K562 (cell line): ENCODE measurements at regions not wholly inside any gene's neighbourhood (a gene's known extent, or its start where the extent isn't known, plus 50 kb on each side); places are given as distances from the start of the nearest gene placed in this dataset.

Experiments used
- ATAC-seq: fragments of 200-7000 bp; cut with Tn5 transposase; 3 replicates; pipeline ENCODE4 v1.9.1; 2020; ENCODE audit warnings: moderate library complexity
- BruUV-seq: library from RNA; stranded (reverse); fragments of 400-500 nt; replicated peaks from 2 replicates; lab custom pipeline; 2021; lab: Mats Ljungman, UMichigan
- CTCF ChIA-PET: fragments of 300-600 bp; formaldehyde crosslinking; extraction: SDS; loops from one replicate; lab custom pipeline; 2021; ENCODE audit warnings: low intra/inter-chr PET ratio; lab: Yijun Ruan, JAX
- POLR2A ChIA-PET: fragments of 300-600, 350-650 bp; sonication (Branson Sonifier 250); formaldehyde crosslinking; extraction: SDS; loops from one replicate; lab custom pipeline; 2021; ENCODE audit warnings: antibody characterized with exemption, inconsistent platforms; lab: Yijun Ruan, JAX
- DNase-seq, 4 experiments: peaks; one replicate each; pipeline versions ENCODE4 v3.0.0 to v3.0.0-alpha.2; 2011 to 2018; ENCODE audit warnings: low spot score in 3 of 4, mixed read lengths in 3 of 4; ENCODE audit errors: extremely low read depth in 1 of 4
- FAIRE-seq: peaks from 2 replicates; lab custom pipeline; 2011; peaks lifted over from hg19 to GRCh38; lab: Jason Lieb, UNC
- H2AFZ ChIP-seq: 2 replicates; pipeline ENCODE4 v1.6.0; 2011; ENCODE audit warnings: low read depth, low read length, control low read depth, inconsistent platforms
- H3K27ac ChIP-seq: fragments of 200-600 bp; 3 replicates; pipeline ENCODE4 v1.8.0; 2011; ENCODE audit warnings: low read depth, mild to moderate bottlenecking, control low read depth, inconsistent platforms, low read length, moderate library complexity, mixed read lengths; ENCODE audit errors: extremely low read depth
- H3K27me3 ChIP-seq, 2 experiments: fragments of 300-600 bp in 1 of 2; 2 replicates in 1 of 2; 3 replicates in 1 of 2; pipeline versions ENCODE4 v1.6.0 to v1.8.0; 2011; ENCODE audit warnings: inconsistent platforms in 2 of 2, low read length in 2 of 2, mild to moderate bottlenecking in 1 of 2, mixed read lengths in 1 of 2, moderate library complexity in 1 of 2; ENCODE audit not compliant: control insufficient read depth in 2 of 2, insufficient read depth in 2 of 2
- H3K36me3 ChIP-seq: fragments of 300-600 bp; 3 replicates; pipeline ENCODE4 v1.8.0; 2011; ENCODE audit warnings: mild to moderate bottlenecking, low read length, inconsistent platforms; ENCODE audit not compliant: control insufficient read depth, insufficient read depth
- H3K4me1 ChIP-seq, 2 experiments: fragments of 200-600 bp in 1 of 2; replicated peaks in 1 of 2; 2 replicates in 1 of 2; 3 replicates in 1 of 2; pipeline versions ENCODE4 v1.5.1 to v1.8.0; 2011; ENCODE audit warnings: inconsistent platforms in 2 of 2, low read length in 2 of 2, mild to moderate bottlenecking in 1 of 2, mixed read lengths in 1 of 2, moderate library complexity in 1 of 2; ENCODE audit not compliant: control insufficient read depth in 2 of 2, insufficient read depth in 2 of 2
- H3K4me2 ChIP-seq: 2 replicates; pipeline ENCODE4 v1.6.1; 2011; ENCODE audit warnings: low read length, control low read depth, inconsistent platforms, mixed read lengths; ENCODE audit not compliant: insufficient read depth
- H3K4me3 ChIP-seq: fragments of 200-600 bp; sonication (generic), shearing (Covaris generic); 2 replicates; pipeline ENCODE4 v1.5.1; 2016; ENCODE audit warnings: control low read depth, inconsistent platforms
- H3K79me2 ChIP-seq: fragments of 200-600 bp; 3 replicates; pipeline ENCODE4 v1.8.0; 2011; ENCODE audit warnings: low read length, inconsistent platforms; ENCODE audit not compliant: control insufficient read depth, insufficient read depth
- H3K9ac ChIP-seq, 2 experiments: 2 replicates each; pipeline versions ENCODE4 v1.6.0 to v1.6.1; 2011; ENCODE audit warnings: low read depth in 2 of 2, low read length in 2 of 2, control low read depth in 1 of 2, inconsistent platforms in 1 of 2, mild to moderate bottlenecking in 1 of 2, mixed read lengths in 1 of 2; ENCODE audit not compliant: insufficient read depth in 1 of 2
- H3K9me1 ChIP-seq: one replicate; pipeline ENCODE4 v1.6.0; 2011; ENCODE audit warnings: inconsistent platforms, mild to moderate bottlenecking, low read length, moderate library complexity; ENCODE audit not compliant: control insufficient read depth, insufficient read depth
- H3K9me3 ChIP-seq: replicated peaks from 2 replicates; pipeline ENCODE4 v1.5.1; 2011; ENCODE audit warnings: low read depth, low read length, inconsistent platforms; ENCODE audit not compliant: control insufficient read depth, insufficient read depth
- H4K20me1 ChIP-seq: replicated peaks from 2 replicates; pipeline ENCODE4 v1.6.1; 2011; ENCODE audit warnings: low read length, inconsistent platforms, mixed read lengths; ENCODE audit not compliant: control insufficient read depth, insufficient read depth
- BRF1 ChIP-seq: IDR thresholded peaks from 3 replicates; pipeline ENCODE4 v1.6.1; 2011; ENCODE audit warnings: borderline replicate concordance, mild to moderate bottlenecking; ENCODE audit not compliant: insufficient read length; ENCODE audit errors: extremely low read depth
- CBFA2T3 ChIP-seq: fragments of 450-650 bp; IDR thresholded peaks from 2 replicates; pipeline ENCODE4 v1.6.1; 2017
- FOXK2 ChIP-seq, 2 experiments: fragments of 450-650 bp; IDR thresholded peaks in 1 of 2; conservative IDR thresholded peaks in 1 of 2; 2 replicates each; pipeline ENCODE4 v1.6.1; 2016; ENCODE audit warnings: low read depth in 2 of 2, mild to moderate bottlenecking in 1 of 2
- GATAD2A ChIP-seq: fragments of 450-650 bp; IDR thresholded peaks from 2 replicates; pipeline ENCODE4 v1.6.1; 2017
- NCOA4 ChIP-seq: fragments of 450-650 bp; IDR thresholded peaks from 2 replicates; pipeline ENCODE4 v1.6.1; 2018; ENCODE audit warnings: mild to moderate bottlenecking; ENCODE audit not compliant: partially characterized antibody
- PCBP2 ChIP-seq: fragments of 200-400 bp; formaldehyde crosslinking; IDR thresholded peaks from 2 replicates; pipeline ENCODE4 v1.6.1; 2018; ENCODE audit warnings: low read length, low read depth, mild to moderate bottlenecking, moderate library complexity; ENCODE audit not compliant: poor library complexity, severe bottlenecking
- PRMT5 ChIP-seq: sonication (generic); formaldehyde crosslinking; IDR thresholded peaks from 2 replicates; pipeline ENCODE4 v1.5.0; 2020; ENCODE audit warnings: missing genetic modification reagents
- STAT5B ChIP-seq: fragments of 250-450 bp; sonication (Bioruptor Pico); IDR thresholded peaks from 2 replicates; pipeline ENCODE4 v1.8.0; 2021; ENCODE audit warnings: mild to moderate bottlenecking, inconsistent platforms
- TCF3 ChIP-seq: sonication (generic); formaldehyde crosslinking; IDR thresholded peaks from 2 replicates; pipeline ENCODE4 v1.4.0; 2020; ENCODE audit warnings: mild to moderate bottlenecking, missing genetic modification reagents
- TEAD1 ChIP-seq, 2 experiments: fragments of 450-650 bp in 1 of 2; sonication (generic) in 1 of 2; formaldehyde crosslinking; IDR thresholded peaks; 2 replicates each; pipeline versions ENCODE4 v1.4.0 to v1.8.0; 2020 to 2022; ENCODE audit warnings: mild to moderate bottlenecking in 2 of 2, missing genetic modification reagents in 1 of 2
- ZKSCAN8 ChIP-seq: fragments of 200-800 bp; sonication (Bioruptor generic); IDR thresholded peaks from 2 replicates; pipeline ENCODE4 v1.6.1; 2016; ENCODE audit warnings: missing genetic modification characterization, missing compliant biosample characterization
- ZNF347 ChIP-seq: fragments of 450-650 bp; formaldehyde crosslinking; IDR thresholded peaks from 2 replicates; pipeline ENCODE4 v1.4.0; 2020; ENCODE audit warnings: low read depth, mild to moderate bottlenecking, moderate library complexity
- WGBS: fragments of 100-300 bp; shearing (Covaris generic); methylation state at CpG from one replicate; pipeline ENCODE4 v1.1.6; 2016; ENCODE audit warnings: low coverage, mixed read lengths; ENCODE audit not compliant: insufficient coverage; ENCODE audit errors: missing lambda C conversion rate; 5-methylcytosine and 5-hydroxymethylcytosine counted together
- in situ Hi-C: fragments of 300-500 bp; cut with MboI; formaldehyde crosslinking; loops from 4 replicates; pipeline ENCODE4 v1.15.0; 2018; ENCODE audit warnings: inconsistent platforms, mixed read lengths
- intact Hi-C: fragments of 100-400 bp; cut with micrococcal nuclease; formaldehyde crosslinking; loops from 2 replicates; pipeline ENCODE4 v1.14.2; 2022
- TF ChIP-seq, protein P1 (sequence below): fragments of 450-650 bp; IDR thresholded peaks from 2 replicates; pipeline ENCODE4 v1.6.1; 2016; ENCODE audit warnings: low read depth, mild to moderate bottlenecking, moderate library complexity
- TF ChIP-seq, protein P2 (sequence below): sonication (generic); formaldehyde crosslinking; IDR thresholded peaks from 2 replicates; pipeline ENCODE4 v1.8.0; 2022; ENCODE audit warnings: mild to moderate bottlenecking, missing genetic modification reagents
- TF ChIP-seq, protein P3 (sequence below): sonication (generic); formaldehyde crosslinking; IDR thresholded peaks from 2 replicates; pipeline ENCODE4 v1.8.0; 2022; ENCODE audit warnings: mild to moderate bottlenecking, missing genetic modification reagents
- TF ChIP-seq, protein P4 (sequence below): fragments of 450-650 bp; IDR thresholded peaks from 2 replicates; pipeline ENCODE4 v1.6.1; 2017; ENCODE audit warnings: antibody characterized with exemption, mild to moderate bottlenecking

- in situ Hi-C loops = no loop called here
- CTCF ChIA-PET = no interaction called here
- BruUV-seq = no TSS peak
- TF ChIP-seq GATAD2A = no peak
- TF ChIP-seq FOXK2 (conservative IDR thresholded peaks at IDR 0.05 in 1 of 2, IDR thresholded peaks at IDR 0.05 in 1 of 2; ENCODE audit: low read depth in 2 of 2) = no peak
- no peak for TF ChIP-seq PCBP2
- TF ChIP-seq PRMT5 (CRISPR knock-in tag) = no peak
- TF ChIP-seq, protein P1, sequence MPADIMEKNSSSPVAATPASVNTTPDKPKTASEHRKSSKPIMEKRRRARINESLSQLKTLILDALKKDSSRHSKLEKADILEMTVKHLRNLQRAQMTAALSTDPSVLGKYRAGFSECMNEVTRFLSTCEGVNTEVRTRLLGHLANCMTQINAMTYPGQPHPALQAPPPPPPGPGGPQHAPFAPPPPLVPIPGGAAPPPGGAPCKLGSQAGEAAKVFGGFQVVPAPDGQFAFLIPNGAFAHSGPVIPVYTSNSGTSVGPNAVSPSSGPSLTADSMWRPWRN = no peak
- TF ChIP-seq, protein P2, sequence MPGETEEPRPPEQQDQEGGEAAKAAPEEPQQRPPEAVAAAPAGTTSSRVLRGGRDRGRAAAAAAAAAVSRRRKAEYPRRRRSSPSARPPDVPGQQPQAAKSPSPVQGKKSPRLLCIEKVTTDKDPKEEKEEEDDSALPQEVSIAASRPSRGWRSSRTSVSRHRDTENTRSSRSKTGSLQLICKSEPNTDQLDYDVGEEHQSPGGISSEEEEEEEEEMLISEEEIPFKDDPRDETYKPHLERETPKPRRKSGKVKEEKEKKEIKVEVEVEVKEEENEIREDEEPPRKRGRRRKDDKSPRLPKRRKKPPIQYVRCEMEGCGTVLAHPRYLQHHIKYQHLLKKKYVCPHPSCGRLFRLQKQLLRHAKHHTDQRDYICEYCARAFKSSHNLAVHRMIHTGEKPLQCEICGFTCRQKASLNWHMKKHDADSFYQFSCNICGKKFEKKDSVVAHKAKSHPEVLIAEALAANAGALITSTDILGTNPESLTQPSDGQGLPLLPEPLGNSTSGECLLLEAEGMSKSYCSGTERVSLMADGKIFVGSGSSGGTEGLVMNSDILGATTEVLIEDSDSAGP (CRISPR knock-in tag) = no peak
- TF ChIP-seq CBFA2T3 = no peak
- no peak for TF ChIP-seq ZNF347 (CRISPR knock-in tag)
- TF ChIP-seq, protein P3, sequence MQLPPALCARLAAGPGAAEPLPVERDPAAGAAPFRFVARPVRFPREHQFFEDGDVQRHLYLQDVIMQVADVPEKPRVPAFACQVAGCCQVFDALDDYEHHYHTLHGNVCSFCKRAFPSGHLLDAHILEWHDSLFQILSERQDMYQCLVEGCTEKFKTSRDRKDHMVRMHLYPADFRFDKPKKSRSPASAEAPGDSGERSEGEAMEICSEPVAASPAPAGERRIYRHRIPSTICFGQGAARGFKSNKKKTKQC (CRISPR knock-in tag) = no peak
- TF ChIP-seq, protein P4, sequence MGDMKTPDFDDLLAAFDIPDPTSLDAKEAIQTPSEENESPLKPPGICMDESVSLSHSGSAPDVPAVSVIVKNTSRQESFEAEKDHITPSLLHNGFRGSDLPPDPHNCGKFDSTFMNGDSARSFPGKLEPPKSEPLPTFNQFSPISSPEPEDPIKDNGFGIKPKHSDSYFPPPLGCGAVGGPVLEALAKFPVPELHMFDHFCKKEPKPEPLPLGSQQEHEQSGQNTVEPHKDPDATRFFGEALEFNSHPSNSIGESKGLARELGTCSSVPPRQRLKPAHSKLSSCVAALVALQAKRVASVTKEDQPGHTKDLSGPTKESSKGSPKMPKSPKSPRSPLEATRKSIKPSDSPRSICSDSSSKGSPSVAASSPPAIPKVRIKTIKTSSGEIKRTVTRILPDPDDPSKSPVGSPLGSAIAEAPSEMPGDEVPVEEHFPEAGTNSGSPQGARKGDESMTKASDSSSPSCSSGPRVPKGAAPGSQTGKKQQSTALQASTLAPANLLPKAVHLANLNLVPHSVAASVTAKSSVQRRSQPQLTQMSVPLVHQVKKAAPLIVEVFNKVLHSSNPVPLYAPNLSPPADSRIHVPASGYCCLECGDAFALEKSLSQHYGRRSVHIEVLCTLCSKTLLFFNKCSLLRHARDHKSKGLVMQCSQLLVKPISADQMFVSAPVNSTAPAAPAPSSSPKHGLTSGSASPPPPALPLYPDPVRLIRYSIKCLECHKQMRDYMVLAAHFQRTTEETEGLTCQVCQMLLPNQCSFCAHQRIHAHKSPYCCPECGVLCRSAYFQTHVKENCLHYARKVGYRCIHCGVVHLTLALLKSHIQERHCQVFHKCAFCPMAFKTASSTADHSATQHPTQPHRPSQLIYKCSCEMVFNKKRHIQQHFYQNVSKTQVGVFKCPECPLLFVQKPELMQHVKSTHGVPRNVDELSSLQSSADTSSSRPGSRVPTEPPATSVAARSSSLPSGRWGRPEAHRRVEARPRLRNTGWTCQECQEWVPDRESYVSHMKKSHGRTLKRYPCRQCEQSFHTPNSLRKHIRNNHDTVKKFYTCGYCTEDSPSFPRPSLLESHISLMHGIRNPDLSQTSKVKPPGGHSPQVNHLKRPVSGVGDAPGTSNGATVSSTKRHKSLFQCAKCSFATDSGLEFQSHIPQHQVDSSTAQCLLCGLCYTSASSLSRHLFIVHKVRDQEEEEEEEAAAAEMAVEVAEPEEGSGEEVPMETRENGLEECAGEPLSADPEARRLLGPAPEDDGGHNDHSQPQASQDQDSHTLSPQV = no peak
- no peak for TF ChIP-seq ZKSCAN8
- no peak for TF ChIP-seq TEAD1 (CRISPR knock-in tag; IDR thresholded peaks at IDR 0.05)
- TF ChIP-seq BRF1 = no peak
- no peak for TF ChIP-seq TCF3 (CRISPR knock-in tag)
- TF ChIP-seq NCOA4 = no peak
- TF ChIP-seq STAT5B (CRISPR knock-in tag) = no peak
These were observed 74.3 kb downstream of the HRH4 start for GRCh38 chr18:24534737-24535136.

More at GRCh38 chr18:24534737-24535136, 74.3 kb downstream of the HRH4 start:
- no peak for ATAC-seq
- Histone ChIP-seq H3K4me1 (no peaks in the 10 kb centered on the region), H3K9ac (no peak overlapping the region), H3K4me2 (no peak overlapping the region), H2AFZ (no peak overlapping the region), H3K4me3 (no peak overlapping the region), H3K9me3 (no peaks in the 10 kb centered on the region), H3K27me3 (no peaks in the 10 kb centered on the region; a peak in 1 of 5 replicates), H3K36me3 (no peaks in the 10 kb centered on the region), H3K27ac (no peak overlapping the region), H3K9me1 (no peaks in the 10 kb centered on the region), H4K20me1 (no peaks in the 10 kb centered on the region), H3K79me2 (no peaks in the 10 kb centered on the region)
- POLR2A ChIA-PET = no interaction called here
- FAIRE-seq = no peak
- WGBS = 0% methylated on average over 4 of the region's 4 CpGs
- DNase-seq = no peak
- intact Hi-C loops = no loop called here
